Esophagus muscularis mucosa (tissue), 4 donors: ENCODE measurements at regions not wholly inside any gene's neighbourhood (a gene's known extent, or its start where the extent isn't known, plus 50 kb on each side); places are given as distances from the start of the nearest gene placed in this dataset.
"Not testable (repeated sequence)": the region's sequence is repeated elsewhere in the genome, so short reads cannot be mapped to it uniquely, and the experiment has no call there.

Experiments
- DNase-seq: peaks from one replicate; pipeline ENCODE4 v3.0.0-alpha.2; 2017; ENCODE audit errors: extremely low spot score
- H3K27ac ChIP-seq, 4 donors: fragments of 200-600 bp; sonication (generic); replicated peaks in 1 of 4; 1 replicate in 3 of 4; 2 replicates in 1 of 4; pipeline ENCODE4 v1.5.1; 2016 to 2019; ENCODE audit warnings: mild to moderate bottlenecking in 1 of 4
- H3K27me3 ChIP-seq, 4 donors: fragments of 200-600 bp; sonication (generic); one replicate each; pipeline versions ENCODE4 v1.5.1 to v1.6.0; 2016 to 2019
- H3K36me3 ChIP-seq, 4 donors: fragments of 200-600 bp; sonication (generic); one replicate each; pipeline ENCODE4 v1.5.1; 2016 to 2019
- H3K4me1 ChIP-seq, 4 donors: fragments of 200-600 bp; sonication (generic); one replicate each; pipeline ENCODE4 v1.5.1; 2016 to 2019
- H3K4me3 ChIP-seq, 4 donors: fragments of 200-600 bp; sonication (generic); 1 replicate in 2 of 4; 2 replicates in 2 of 4; pipeline ENCODE4 v1.5.1; 2016 to 2019; ENCODE audit warnings: mild to moderate bottlenecking in 4 of 4, moderate library complexity in 1 of 4
- H3K9me3 ChIP-seq, 4 donors: fragments of 200-600 bp; sonication (generic); 1 replicate in 3 of 4; 2 replicates in 1 of 4; pipeline ENCODE4 v1.5.1; 2016 to 2019
- EP300 ChIP-seq: sonication (generic); formaldehyde crosslinking; IDR thresholded peaks from one replicate; pipeline ENCODE4 v1.6.1; 2017; ENCODE audit warnings: antibody characterized with exemption
- POLR2A ChIP-seq: fragments of 450-650 bp; IDR thresholded peaks from one replicate; pipeline ENCODE4 v1.6.1; 2017; ENCODE audit warnings: antibody characterized with exemption, moderate library complexity, mild to moderate bottlenecking, low read depth
- POLR2AphosphoS5 ChIP-seq, 2 donors: sonication (generic); formaldehyde crosslinking; IDR thresholded peaks; one replicate each; pipeline ENCODE4 v1.6.1; 2017; ENCODE audit warnings: antibody characterized with exemption in 2 of 2
- whole genome bisulfite sequencing: methylation state at CpG from one replicate; pipeline ENCODE4 v1.1.5; 2018; 5-methylcytosine and 5-hydroxymethylcytosine counted together
- intact Hi-C: fragments of 100-400 bp; cut with DNase I; formaldehyde crosslinking; loops from one replicate; pipeline ENCODE4 v1.15.1; 2023
- TF ChIP-seq, protein P1 (sequence below), 3 experiments: fragments of 200-600 bp in 2 of 3; fragments of 450-650 bp in 1 of 3; sonication (generic) in 2 of 3; IDR thresholded peaks; one replicate each; pipeline ENCODE4 v1.5.1; 2017 to 2019; ENCODE audit warnings: antibody characterized with exemption in 3 of 3, mild to moderate bottlenecking in 2 of 3, moderate library complexity in 1 of 3

DNA sequence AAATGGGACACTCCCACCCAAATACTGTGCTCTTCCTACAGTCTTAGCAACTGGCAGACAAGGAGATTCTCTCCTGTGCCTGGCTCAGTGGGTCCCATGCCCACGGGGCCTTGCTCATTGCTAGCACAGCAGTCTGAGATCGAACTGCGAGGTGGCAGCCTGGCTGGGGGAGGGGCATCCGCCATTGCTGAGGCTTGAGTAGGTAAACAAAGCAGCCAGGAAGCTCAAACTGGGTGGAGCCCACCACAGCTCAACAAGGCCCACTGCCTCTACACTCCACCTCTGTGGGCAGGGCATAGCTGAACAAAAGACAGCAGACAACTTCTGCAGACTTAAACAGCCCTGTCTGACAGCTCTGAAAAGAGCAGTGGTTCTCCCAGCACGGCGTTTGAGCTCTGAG lies 174.8 kb downstream of the COL12A1 start:
- H3K9me3 ChIP-seq, H3K27me3 ChIP-seq, H3K36me3 ChIP-seq, DNase-seq, H3K4me3 ChIP-seq, H3K27ac ChIP-seq, intact Hi-C loops, H3K4me1 ChIP-seq: not testable (repeated sequence)
- 90% methylated on average over 4 of the region's 6 CpGs for WGBS

DNA sequence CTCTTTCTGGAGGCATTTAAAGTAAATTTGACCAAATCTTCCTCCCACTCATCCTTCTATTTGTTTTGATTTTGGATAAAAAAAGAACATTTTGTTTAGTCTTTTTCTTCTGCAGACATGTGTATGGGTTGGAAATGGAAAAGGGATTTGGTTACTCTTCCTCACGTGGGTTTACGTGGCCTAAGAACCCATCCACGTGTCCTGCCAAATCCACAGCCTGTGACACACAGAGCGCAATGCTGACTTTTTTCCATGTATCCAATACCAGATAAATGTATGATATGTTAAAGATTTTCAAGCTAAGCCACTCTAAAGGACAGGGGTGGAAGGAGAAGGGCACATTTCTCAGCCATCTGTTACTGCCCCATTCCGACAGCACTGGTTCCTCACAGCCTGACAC lies 176.5 kb downstream of the COL12A1 start:
- intact Hi-C loops, result no loop called here
- DNase-seq, result no peak
- H3K4me3 ChIP-seq, result no peak overlapping the region
- H3K9me3 ChIP-seq, result no peaks in the 10 kb centered on the region
- no peaks in the 10 kb centered on the region for H3K36me3 ChIP-seq
- no peak overlapping the region for H3K27ac ChIP-seq
- peaks cover 0 to 11% (median 9%) of the 10 kb centered on the region in 4 donors for H3K4me1 ChIP-seq
- 73% methylated on average over 5 of the region's 5 CpGs for WGBS
- no peak for TF ChIP-seq POLR2AphosphoS5 (IDR thresholded peaks at IDR 0.05)
- no peaks in the 10 kb centered on the region for H3K27me3 ChIP-seq

DNA sequence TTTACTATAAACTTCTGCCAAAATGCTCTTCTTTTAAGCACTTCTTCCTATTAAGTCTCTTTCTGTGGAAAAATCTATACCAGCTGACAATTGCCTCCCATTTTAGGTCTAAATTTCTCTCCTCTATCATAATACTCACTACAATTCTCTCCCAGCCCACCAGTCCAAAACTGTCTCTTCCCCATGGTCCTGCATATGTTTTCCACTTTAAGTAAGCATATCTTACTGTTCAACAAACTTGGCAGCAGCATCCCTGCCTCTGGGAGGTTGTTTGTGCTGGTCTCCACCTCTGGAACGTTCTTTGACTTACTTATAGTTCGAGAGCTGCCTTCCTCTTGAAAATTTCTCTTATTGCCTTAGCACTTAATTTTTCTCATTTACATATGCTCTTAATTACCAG lies 180.5 kb downstream of the COL12A1 start:
- Histone ChIP-seq H3K27ac (no peak overlapping the region), H3K4me3 (no peak overlapping the region), H3K9me3 (no peaks in the 10 kb centered on the region), H3K4me1 (peaks cover 0 to 11% (median 10%) of the 10 kb centered on the region in 4 donors), H3K36me3 (no peaks in the 10 kb centered on the region), H3K27me3 (no peaks in the 10 kb centered on the region)
- no peak for DNase-seq
- WGBS, result 62% methylated on average over 2 of the region's 2 CpGs
- intact Hi-C loops, result no loop called here
- TF ChIP-seq POLR2AphosphoS5 (IDR thresholded peaks at IDR 0.05), result no peak
- TF ChIP-seq, protein P1, sequence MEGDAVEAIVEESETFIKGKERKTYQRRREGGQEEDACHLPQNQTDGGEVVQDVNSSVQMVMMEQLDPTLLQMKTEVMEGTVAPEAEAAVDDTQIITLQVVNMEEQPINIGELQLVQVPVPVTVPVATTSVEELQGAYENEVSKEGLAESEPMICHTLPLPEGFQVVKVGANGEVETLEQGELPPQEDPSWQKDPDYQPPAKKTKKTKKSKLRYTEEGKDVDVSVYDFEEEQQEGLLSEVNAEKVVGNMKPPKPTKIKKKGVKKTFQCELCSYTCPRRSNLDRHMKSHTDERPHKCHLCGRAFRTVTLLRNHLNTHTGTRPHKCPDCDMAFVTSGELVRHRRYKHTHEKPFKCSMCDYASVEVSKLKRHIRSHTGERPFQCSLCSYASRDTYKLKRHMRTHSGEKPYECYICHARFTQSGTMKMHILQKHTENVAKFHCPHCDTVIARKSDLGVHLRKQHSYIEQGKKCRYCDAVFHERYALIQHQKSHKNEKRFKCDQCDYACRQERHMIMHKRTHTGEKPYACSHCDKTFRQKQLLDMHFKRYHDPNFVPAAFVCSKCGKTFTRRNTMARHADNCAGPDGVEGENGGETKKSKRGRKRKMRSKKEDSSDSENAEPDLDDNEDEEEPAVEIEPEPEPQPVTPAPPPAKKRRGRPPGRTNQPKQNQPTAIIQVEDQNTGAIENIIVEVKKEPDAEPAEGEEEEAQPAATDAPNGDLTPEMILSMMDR (IDR thresholded peaks at IDR 0.05), result no peak
- no peak for TF ChIP-seq EP300
- no peak for TF ChIP-seq POLR2A

DNA sequence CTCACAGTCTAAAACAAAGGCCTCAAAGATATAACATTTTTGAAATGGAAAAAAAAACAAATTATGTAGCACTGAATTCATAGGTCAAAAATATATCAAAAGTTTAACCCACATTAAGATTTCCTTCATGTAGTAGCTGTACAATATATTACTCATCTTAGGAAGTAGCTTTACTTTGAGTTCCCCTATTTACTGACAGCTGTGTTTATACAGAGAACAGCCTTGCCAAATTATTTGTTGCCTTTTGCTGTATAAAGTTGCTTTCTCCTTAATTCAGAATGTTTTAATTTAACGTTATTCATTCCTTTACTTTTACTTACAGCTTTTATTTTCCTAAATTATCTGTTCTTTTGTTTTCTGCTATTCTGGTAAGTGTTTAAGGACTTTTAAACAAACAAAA lies 181.0 kb downstream of the COL12A1 start:
- TF ChIP-seq POLR2AphosphoS5 (IDR thresholded peaks at IDR 0.05) (no peak), POLR2A (no peak), EP300 (no peak)
- TF ChIP-seq, protein P1 (IDR thresholded peaks at IDR 0.05), result no peak
- Histone ChIP-seq H3K27ac (no peak overlapping the region), H3K36me3 (no peaks in the 10 kb centered on the region), H3K27me3 (no peaks in the 10 kb centered on the region), H3K4me3 (no peak overlapping the region), H3K4me1 (peaks cover 0 to 14% (median 10%) of the 10 kb centered on the region in 4 donors), H3K9me3 (no peaks in the 10 kb centered on the region)
- DNase-seq, result no peak
- intact Hi-C loops, result no loop called here
- 35% methylated on average over 1 of the region's 1 CpG for WGBS

DNA sequence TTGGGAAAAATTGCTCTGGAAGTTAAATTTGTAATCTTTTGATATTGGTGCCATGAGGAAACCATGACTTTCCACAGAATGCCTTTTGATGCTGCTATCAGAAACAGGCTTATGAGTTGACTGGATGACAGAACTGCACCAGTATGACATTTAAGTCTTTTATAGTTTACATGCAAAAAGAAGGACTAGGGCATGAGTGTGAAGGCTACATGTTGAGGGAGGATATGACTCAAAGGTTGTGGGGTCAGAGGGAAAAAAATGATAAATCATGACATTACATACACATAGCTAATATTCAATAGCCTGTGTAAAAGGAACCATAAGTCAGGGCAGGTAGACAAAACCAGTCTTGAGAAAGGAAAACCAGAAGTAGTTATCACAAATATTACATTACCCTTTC lies 182.2 kb downstream of the COL12A1 start:
- Histone ChIP-seq H3K9me3 (no peaks in the 10 kb centered on the region), H3K27ac (no peak overlapping the region), H3K4me1 (peaks cover 0 to 14% (median 10%) of the 10 kb centered on the region in 4 donors), H3K4me3 (no peak overlapping the region), H3K27me3 (no peaks in the 10 kb centered on the region), H3K36me3 (no peaks in the 10 kb centered on the region)
- intact Hi-C loops, result no loop called here
- no peak for TF ChIP-seq POLR2AphosphoS5 (IDR thresholded peaks at IDR 0.05)
- TF ChIP-seq POLR2A, result no peak
- no peak for TF ChIP-seq EP300
- TF ChIP-seq, protein P1 (IDR thresholded peaks at IDR 0.05), result no peak
- no peak for DNase-seq

DNA sequence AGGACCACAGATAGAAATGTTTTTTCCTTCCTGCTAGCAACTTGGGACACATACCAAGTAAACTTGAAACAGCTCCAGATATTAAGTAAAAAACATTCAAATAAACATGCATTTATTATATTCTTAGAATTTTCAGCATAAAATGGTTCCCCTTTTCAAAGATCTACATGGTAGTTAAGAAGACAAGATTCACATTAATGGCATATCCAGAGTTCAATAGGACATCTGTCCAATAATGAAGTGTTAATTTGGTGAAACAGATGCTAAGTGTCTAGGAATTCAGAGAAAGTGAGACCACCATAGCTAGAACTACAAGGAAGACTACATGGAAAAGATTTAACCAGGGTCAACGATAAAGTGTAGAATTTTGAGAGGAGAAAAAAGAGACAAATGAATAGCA lies 184.9 kb downstream of the COL12A1 start:
- Histone ChIP-seq H3K27me3 (no peaks in the 10 kb centered on the region), H3K27ac (no peak overlapping the region), H3K4me1 (peaks cover 0 to 14% (median 10%) of the 10 kb centered on the region in 4 donors), H3K36me3 (no peaks in the 10 kb centered on the region), H3K4me3 (no peak overlapping the region), H3K9me3 (no peaks in the 10 kb centered on the region)
- WGBS, result 66% methylated on average over 1 of the region's 1 CpG
- intact Hi-C loops, result no loop called here
- no peak for TF ChIP-seq EP300
- TF ChIP-seq POLR2AphosphoS5 (IDR thresholded peaks at IDR 0.05), result no peak
- TF ChIP-seq POLR2A, result no peak
- TF ChIP-seq, protein P1 (IDR thresholded peaks at IDR 0.05), result no peak
- no peak for DNase-seq
